Fibroblast of lung (primary cell): ENCODE measurements at regions not wholly inside any gene's neighbourhood (a gene's known extent, or its start where the extent isn't known, plus 50 kb on each side); places are given as distances from the start of the nearest gene placed in this dataset.

Experiments used
- EZH2 ChIP-seq: IDR thresholded peaks from 2 replicates; pipeline ENCODE4 v1.5.1; 2012; ENCODE audit warnings: low read length, control low read depth, mild to moderate bottlenecking; ENCODE audit errors: missing control alignments
- TF ChIP-seq, protein P1 (sequence below), 2 donors: IDR thresholded peaks in 1 of 2; conservative IDR thresholded peaks in 1 of 2; 1 replicate in 1 of 2; 2 replicates in 1 of 2; pipeline ENCODE4 v1.5.1; 2011 to 2012; ENCODE audit warnings: low read length in 2 of 2, control low read depth in 1 of 2, inconsistent platforms in 1 of 2, low read depth in 1 of 2, mild to moderate bottlenecking in 1 of 2

DNA sequence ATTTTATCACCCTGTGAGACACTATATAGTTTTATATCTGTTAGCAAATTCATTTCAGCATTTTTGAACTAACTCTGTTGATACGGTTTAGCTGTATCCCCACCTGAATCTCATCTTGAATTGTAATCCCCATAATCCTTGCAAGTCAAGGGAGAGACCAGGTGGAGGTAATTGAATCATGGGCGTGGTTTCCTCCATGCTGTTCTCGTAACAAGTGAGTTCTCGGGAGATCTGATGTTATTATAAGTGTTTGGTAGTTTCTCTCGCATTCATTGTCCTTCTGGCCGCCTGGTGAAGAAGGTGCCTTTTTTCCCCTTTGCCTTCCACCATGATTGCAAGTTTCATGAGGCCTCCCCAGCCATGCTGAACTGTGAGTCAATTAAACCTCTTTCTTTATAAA is 53.2 kb upstream of the TMC3 start:
- TF ChIP-seq, protein P1, sequence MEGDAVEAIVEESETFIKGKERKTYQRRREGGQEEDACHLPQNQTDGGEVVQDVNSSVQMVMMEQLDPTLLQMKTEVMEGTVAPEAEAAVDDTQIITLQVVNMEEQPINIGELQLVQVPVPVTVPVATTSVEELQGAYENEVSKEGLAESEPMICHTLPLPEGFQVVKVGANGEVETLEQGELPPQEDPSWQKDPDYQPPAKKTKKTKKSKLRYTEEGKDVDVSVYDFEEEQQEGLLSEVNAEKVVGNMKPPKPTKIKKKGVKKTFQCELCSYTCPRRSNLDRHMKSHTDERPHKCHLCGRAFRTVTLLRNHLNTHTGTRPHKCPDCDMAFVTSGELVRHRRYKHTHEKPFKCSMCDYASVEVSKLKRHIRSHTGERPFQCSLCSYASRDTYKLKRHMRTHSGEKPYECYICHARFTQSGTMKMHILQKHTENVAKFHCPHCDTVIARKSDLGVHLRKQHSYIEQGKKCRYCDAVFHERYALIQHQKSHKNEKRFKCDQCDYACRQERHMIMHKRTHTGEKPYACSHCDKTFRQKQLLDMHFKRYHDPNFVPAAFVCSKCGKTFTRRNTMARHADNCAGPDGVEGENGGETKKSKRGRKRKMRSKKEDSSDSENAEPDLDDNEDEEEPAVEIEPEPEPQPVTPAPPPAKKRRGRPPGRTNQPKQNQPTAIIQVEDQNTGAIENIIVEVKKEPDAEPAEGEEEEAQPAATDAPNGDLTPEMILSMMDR (conservative IDR thresholded peaks at IDR 0.05 in 1 of 2, IDR thresholded peaks at IDR 0.05 in 1 of 2; ENCODE audit: low read depth in 1 of 2, low read length in 2 of 2) = no peak
- TF ChIP-seq EZH2 = no peak
